IPS-NIHi7 (cell line): ENCODE measurements at regions not wholly inside any gene's neighbourhood (a gene's known extent, or its start where the extent isn't known, plus 50 kb on each side); places are given as distances from the start of the nearest gene placed in this dataset.
A peak's percentile ranks its signal among the peaks of the same experiment; 100 is the strongest.
"Not testable (repeated sequence)": the region's sequence is repeated elsewhere in the genome, so short reads cannot be mapped to it uniquely, and the experiment has no call there.

Source experiments
- DNase-seq: peaks from one replicate; pipeline ENCODE4 v3.0.0; 2012; ENCODE audit warnings: mixed read lengths; ENCODE audit errors: extremely low spot score

DNA sequence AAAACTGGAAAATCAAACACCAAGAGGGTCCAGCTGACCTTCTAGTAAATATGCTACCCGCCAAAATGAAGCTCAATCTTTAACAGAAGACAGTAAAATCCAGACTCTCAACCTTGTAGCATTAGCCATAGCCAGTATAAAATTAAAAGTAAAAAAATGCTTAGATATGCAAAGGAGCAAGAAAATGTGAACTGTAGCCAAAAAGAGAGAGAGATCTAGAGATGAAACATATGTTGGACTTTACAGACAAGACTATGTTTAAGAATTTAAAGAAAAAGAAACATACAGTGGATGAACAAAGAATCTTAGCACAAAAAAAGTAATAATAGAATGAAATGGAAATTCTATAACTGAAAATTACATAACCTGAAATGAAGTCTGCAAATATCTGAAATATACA lies 344.5 kb downstream of the LRATD1 start:
- no peak for DNase-seq

DNA sequence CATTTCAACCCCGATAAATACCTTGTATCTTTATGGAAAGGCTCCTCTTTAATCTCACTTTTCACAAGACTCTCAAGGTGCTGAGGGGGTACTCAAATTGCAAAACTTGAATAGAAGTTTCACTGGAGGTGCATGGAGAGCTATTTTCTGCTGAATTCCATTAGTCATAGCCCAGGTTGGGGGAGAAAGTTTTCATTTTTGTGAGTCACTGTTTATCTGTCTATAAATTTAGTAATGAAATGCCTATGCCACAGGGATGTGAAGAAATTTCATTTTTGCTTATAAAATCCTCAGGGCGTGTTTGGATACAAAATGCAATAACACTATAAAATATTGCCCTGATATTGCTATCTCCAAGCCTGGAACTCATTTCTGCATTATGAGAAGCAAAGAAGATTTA lies 346.3 kb downstream of the LRATD1 start:
- DNase-seq, result no peak

DNA sequence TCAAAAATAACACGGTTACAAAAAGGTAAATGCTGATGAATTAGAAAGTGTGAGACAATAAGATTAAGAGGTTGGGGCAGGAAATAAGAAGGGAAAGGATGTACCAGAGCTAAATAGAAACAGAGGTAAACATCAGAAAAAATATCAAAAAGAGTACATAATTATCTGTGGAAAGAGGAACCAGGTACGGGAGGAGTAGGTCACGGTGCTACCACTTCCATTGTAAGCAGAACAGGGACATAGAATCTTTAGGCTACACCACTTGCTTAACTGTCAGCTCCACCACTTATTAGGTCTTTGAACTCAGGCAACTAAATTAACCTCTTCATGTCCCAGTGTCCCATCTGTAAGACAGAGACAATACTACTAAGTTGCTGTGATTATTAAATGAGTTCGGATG lies 350.3 kb downstream of the LRATD1 start:
- DNase-seq, result no peak

DNA sequence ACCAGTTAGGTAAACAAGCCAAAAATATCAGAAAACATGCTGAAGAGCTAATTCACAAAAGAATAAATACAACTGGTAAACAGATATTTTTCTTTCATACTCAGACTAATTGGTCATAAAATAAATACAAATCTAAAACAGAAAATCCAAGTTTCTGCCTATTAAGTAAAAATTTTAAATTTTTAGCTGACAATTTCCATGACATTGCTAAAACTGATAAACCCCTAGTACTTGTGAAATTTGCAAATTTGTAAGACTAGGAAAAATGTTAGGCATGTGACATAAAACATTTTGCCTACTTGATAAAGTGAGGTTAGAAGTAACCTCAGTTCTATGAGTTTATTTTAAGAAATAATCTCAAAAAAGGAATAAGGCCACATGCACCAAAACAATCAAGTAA lies 356.1 kb downstream of the LRATD1 start:
- DNase-seq, result no peak

DNA sequence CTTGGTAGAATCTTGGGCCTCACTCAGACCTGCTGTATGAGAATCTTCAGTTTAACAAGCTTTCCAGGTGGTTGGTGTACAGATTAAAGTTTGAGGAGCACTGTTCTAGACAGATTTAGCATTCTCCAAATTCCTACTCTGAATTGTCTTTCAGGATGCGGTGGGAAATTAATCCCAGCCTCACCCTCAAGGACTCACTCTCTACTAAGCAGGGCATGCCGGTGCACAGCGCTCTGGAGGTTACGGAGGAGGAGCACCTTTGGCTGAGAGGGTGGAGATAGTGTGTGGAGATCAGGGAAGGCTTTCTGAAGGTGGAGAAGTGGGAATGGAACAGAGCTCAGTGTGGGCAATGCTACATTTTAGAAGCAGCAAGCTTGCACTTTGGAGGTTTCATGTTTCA lies 359.2 kb downstream of the LRATD1 start:
- no peak for DNase-seq

DNA sequence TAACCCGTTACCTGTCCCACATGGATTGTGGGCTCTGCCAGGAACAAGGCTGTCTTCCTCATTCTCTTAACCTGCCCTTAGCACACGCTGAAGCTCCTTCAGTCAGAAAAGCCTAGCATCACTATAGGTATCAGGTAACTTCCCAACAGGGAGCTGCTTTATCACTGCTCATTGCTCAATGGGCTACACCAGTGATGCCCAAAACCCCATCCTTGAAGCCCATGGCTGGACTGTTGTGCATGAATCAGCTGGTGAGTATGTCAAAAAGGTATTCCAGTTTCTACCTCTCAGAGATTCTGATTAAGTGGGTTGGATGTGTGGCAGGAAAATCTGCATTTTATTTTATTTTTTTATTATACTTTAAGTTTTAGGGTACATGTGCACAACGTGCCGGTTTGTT lies 362.2 kb downstream of the LRATD1 start:
- no peak for DNase-seq

DNA sequence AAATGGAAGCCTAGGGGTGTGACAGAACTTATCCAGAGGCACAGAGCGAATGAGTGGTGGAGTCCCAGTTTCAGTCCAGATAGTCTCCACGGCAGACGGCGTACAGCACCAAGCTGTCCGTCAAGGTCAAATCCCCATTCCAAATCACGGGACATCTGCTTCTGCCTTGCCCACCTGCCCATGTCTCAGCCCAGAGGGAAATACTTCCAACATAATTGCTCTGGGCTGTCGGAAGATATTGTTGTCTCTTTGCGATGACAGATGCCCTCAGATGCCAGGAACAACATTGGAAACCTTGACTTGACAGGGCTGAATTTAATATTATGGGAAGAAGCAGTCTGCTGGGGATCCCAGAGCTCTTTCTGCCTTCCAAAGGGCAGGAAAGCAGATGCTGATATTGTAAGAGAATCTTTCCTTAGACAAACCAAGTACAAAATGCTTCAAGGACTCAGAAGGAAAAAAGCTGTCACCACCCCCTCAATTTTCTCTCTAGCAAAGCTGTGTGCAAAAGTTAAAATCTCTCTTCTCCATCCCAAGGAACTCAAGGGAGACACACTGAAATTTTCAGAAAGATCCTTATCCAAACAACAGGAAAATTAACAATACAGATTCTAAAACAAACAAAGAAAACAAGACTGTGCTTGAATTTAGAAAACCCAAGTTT lies 364.0 kb downstream of the LRATD1 start:
- no peak for DNase-seq

DNA sequence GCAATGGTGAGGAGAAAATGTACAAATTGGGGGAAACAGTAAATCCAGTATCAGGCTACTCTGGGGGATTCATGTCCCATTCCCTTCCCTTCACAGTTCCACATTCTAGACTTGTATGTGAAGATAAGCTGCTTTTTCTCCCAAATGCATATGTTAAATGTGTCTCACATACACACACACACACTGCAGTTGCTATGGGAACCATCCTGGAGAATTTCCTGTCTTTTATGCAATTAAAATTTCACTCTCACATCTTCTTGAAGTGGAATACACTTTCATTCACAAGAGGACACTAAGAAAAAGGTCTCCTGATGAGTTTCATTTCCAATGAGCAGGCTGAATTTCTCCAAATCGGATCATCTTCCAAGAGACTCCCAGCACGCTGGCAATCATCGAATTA lies 366.0 kb downstream of the LRATD1 start:
- no peak for DNase-seq

DNA sequence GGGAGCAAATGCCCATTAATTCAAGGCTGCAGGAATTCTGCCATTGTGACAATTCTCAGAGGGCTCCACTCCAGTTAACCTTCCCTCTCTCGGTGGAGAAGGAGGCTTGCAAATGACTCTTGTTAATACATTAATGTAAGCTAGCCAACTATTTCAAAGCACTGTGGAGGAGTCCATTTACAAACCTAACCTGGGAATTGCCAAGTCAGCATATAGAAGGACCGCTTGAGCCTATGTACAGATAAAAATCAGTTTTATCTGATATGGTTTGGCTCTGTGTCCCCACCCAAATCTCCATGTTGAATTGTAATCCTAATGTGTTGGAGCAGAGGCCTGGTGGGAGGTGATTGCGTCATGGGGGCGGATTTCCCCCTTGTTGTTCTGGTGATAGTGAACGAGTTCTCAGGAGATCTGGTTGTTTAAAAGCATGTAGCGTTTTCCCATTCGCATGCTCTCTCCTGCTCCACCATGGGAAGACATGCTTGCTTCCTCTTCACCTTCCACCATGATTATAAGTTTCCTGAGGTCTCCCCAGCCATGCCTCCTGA lies 366.7 kb downstream of the LRATD1 start:
- no peak for DNase-seq

DNA sequence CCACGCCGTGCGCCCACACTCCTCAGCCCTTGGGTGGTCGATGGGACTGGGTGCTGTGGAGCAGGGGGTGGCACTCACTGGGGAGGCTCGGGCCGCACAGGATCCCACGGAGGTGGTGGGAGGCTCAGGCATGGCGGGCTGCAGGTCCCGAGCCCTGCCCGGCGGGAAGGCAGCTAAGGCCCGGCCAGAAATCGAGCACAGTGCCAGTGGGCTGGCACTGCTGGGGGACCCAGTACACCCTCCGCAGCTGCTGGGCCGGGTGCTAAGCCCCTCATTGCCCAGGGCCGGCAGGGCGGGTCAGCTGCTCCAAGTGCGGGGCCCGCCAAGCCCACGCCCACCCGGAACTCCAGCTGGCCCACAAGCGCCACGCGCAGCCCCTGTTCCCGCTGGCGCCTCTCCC lies 370.0 kb downstream of the LRATD1 start:
- not testable (repeated sequence) for DNase-seq

DNA sequence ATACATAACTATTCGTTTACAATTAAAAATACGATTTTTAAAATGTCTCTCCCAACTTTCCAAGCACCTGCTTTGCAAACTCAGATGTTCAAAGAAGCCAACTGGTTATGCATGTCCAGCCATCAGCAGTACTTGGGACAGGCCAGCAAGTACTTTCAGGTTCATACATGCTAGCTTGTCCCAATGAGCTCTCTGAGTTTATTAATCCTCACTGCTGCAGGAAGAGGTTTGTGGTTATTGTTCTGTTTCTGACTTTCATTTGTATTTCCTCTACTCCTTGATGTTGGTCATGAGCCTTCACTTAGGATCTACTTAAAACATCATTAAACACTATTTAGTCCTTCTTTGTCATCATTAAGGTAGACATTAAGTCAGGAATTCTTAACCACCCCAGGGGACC lies 374.1 kb downstream of the LRATD1 start:
- no peak for DNase-seq

DNA sequence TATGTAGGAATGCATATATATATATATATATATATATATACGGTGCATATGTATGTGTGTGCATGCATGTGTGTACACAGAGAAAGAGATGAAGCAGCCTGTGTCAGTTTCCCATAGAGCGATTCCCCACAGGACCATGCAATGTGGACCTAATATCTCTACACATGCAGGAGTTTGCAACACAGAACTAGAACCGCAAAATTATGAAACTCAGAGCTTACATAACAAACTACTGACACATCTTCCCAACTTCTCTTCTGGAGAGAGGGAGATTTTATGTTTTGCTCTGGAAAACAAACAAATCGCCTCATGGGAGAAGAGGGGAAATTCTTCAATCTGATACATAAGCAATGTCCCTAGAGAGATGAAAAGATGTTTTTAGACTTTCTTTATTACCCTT lies 377.2 kb downstream of the LRATD1 start:
- no peak for DNase-seq

DNA sequence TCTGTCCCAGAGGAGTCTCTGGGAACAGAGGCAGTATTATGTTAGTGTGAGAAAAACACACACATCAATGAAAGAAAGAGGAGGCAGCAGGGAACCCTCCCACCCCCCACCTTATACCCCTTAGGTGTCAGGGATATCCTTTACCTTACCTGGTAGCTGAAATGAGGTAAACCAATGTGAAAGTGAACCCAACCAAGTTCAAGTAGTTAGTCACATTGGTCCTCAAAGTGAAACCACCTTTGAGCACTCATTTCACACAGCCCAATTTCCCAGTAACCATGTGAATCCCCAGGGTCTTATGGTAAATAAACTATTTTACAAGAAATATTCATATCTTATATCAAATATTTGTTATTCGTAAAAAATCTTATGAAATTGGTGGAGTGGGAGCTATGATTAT lies 377.8 kb downstream of the LRATD1 start:
- DNase-seq, result no peak

DNA sequence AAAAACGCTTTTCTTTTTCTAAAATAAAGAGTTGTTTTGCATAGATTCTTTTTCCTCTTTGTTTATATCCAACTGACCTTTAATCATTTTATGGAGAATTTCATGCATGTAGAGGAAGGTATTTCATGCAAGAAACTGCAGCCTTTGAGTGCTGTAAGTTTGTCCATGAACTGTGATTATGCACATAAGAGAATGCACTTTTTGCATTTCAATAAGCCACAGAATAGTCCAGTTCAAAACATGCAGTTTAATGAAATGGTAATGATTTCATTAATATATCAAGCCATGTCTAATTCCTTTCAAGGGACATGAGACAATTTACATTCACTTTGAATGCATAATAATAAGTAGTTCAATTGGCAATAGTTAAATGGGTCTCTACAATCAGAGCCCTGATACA lies 386.3 kb downstream of the LRATD1 start:
- no peak for DNase-seq

DNA sequence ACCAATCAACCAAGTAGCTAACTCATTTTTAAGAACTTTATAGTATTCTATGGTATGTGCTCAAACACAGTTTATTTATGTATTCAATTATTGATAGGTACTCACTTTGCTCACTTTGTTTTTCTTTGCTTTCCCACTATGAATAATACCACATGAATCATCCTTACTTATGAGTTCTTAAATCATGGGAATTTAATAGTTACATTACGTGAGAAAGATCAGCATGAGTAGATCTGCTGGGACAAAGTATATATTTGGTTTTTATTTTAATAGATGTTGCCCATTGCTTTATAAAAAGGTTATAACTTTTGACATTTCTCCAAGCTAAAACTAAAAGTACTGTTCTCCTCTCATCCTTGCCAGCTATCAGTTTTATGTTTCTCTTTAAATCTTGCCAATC lies 390.7 kb downstream of the LRATD1 start:
- DNase-seq, result no peak

DNA sequence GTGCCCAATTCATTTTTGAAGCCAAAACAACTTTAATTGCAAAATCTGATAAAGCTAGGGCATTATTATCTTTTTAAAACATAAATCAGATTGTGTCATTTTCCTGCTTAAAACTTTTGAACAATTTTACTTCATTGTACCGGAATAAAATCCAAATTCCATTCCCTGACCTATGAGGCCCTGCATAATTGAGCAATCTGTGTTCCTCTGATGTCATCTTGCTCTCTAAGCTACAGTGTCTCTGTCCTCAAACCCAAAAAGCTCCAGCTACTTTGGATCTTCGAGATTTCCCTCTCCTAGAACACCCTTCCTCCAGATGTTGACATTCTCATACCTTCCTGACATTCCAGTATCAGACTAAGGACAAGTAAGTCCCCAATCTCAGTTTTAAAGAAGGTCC lies 395.9 kb downstream of the LRATD1 start:
- no peak for DNase-seq

DNA sequence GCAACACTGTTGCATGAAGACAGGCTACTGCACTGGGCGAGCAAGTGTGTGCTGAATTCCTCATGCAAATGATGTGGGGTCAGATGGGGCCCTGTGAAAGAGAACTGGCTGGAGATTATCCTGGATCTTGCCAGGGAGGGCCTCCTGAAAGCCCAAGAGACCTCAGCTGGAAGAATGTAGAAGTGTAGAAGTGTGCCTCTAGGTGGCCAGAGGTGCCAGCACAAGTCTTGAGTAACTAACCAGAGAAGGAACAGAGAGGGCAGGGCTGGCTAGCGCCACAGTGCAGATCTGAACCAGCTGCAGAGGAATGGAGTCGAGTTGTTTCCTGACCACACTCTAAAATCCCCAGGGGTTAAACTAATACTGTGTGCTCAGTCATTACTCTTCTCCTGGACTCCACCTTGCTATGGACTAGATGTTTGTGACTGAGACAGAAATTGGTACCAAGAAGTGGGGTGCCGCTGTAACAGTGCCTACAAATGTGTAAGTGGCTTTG lies 399.3 kb downstream of the LRATD1 start:
- peak; percentile 57 for DNase-seq

DNA sequence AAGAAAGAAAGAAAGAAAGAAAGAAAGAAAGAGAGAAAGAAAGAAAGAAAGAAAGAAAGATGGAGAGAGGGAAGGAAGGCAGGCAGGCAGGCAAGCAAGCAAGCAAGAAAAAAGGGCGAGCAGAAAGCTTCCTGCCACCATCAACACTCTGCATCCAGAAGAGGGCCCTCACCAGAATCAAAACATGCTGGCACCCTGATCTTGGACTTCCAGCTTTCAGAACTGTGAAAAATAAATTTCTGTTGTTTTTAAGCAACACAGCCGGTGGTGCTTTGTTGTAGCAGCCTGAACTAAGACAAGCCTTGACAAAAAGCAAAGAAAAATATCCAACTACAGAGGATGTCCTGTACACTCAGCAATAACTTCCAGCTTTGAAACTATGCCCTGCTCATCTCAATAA lies 401.7 kb downstream of the LRATD1 start:
- no peak for DNase-seq

DNA sequence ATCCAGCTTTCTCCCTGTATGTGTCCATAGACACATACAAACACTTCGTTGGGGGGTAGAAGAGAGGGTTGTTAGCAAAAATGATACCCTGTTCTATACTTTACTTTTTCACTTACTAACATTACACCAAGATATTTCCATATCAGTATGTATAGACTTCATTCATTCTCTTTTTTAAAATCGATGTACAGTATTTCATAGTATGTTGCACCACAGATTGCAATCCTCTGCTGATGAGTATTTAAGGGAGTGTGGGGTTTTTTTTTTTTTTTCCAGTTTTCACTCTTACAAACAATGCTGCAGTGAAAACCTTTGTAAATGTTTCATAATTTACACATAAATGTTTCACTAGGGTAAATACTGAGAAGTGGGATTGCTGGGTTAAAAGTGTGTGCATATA lies 402.3 kb downstream of the LRATD1 start:
- no peak for DNase-seq

DNA sequence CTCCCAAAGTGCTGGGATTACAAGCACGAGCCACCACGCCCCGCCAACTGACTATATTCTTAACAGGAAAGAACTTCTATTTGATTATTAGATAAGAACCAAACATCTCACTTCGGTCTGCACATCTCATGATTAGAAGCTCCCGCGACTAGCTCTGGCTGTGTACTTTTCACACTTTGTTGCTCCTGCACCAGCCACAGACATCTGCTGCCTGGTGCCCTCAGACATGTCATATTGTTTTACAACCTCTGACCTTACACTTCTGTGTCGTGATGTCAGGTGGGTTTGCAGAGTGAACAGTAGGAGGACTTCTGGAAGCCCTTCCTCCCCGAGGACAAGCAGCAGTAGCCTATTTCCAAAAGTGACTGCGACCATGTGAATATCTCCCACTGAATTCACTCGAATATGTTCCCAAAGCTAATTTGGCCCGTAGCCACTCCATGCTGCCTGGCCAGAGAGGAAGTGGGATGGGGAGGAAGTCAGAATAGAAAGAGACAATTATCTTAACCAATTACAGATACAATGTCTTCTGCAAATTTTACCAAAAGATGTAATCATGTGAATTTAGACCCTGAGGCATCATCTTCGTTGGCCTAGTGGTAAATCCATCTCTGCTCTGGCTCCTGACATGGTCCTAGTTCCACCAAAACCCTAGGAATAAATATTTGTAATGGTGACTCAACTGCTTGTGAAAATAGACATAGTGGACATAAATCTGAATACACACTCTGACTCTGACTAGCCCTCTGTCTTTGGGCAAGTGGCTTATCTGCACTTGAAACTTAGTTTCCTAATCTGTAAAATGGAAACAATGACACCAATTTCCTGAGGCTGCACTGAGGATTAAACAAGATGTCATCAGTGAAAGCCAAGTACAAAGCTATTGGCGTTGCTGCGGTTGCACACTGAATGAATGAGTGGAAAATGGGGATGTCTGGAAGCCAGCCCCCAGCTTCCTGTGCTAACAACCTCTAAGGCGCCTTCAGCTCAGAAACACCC lies 406.1 kb downstream of the LRATD1 start:
- no peak for DNase-seq

DNA sequence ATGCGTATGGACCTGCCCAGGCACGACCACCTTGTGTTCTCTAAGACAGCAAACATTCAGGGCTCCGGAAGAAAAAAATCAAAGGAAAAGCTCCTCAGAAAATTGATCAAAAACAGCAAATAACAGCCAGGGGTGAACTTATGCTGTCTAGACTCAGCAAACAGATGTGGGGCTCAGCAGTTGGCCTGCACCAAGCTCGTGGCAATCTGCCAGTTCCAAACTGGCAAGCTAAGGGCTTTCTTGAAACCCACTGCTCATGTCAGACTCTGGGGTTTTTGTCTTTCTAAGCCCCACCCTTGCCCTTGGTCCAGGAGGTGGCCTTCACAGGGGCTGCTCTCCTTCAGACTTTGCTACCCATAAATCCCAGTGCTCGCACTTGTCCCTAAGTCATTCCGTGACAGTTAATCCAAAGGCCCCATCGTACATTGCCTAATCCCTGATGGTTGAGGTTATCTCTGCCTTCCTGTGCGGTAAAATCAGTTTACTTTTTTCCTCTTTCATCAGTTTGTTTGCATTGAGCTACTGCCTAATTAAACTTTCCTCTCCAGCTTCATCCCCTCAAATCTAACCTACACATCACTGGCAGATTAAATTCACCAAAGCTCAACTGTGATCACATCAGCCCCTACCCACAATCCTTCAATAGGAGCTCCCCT lies 408.0 kb downstream of the LRATD1 start:
- DNase-seq, result peak; percentile 1

DNA sequence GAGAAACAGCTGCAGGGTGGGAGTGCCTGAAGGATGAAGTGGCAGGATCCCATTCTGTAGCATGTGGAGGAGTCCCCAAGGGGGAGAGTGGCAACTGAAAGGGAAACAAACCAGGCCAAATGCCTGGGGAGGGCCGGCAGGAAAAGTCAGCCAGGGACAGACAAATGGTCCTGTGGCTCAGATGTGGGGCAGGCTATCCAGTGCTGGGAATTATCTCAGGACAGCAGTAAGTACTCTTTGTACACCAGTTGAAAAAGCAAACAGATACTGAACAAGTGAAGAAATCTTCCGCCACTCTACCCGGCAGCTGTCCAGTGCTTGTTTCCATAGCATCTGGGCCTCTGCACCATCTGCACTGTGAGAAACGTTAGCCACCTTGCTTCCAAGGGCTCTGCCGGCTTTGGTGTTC lies 408.9 kb downstream of the LRATD1 start:
- peak; percentile 7 for DNase-seq
